SK-N-SH treated with all-trans-retinoic acid at 6 μM for 48 hours (cell line): ENCODE measurements at regions not wholly inside any gene's neighbourhood (a gene's known extent, or its start where the extent isn't known, plus 50 kb on each side); places are given as distances from the start of the nearest gene placed in this dataset.

ENCODE experiments used
- ARNTL ChIP-seq: fragments of 450-650 bp; formaldehyde crosslinking; IDR thresholded peaks from 2 replicates; pipeline ENCODE4 v1.5.0; 2020; ENCODE audit warnings: low read depth, mild to moderate bottlenecking, moderate library complexity, borderline replicate concordance
- BACH2 ChIP-seq: fragments of 250-450 bp; sonication (Bioruptor Pico); IDR thresholded peaks from 2 replicates; pipeline ENCODE4 v1.9.0; 2021; ENCODE audit warnings: mild to moderate bottlenecking, borderline replicate concordance
- ISL1 ChIP-seq: fragments of 250-450 bp; sonication (Bioruptor Pico); IDR thresholded peaks from 2 replicates; pipeline ENCODE4 v2.1.2; 2022; ENCODE audit warnings: mild to moderate bottlenecking, moderate library complexity
- PATZ1 ChIP-seq: fragments of 250-450 bp; sonication (Bioruptor Pico); IDR thresholded peaks from 2 replicates; pipeline ENCODE4 v1.8.0; 2020; ENCODE audit warnings: mild to moderate bottlenecking, moderate library complexity, borderline replicate concordance
- PPARA ChIP-seq: fragments of 250-450 bp; sonication (Bioruptor Pico); IDR thresholded peaks from 2 replicates; pipeline ENCODE4 v1.5.0; 2020; ENCODE audit warnings: mild to moderate bottlenecking, borderline replicate concordance
- RARB ChIP-seq: fragments of 250-450 bp; sonication (Bioruptor Pico); IDR thresholded peaks from 2 replicates; pipeline ENCODE4 v1.8.0; 2021; ENCODE audit warnings: mild to moderate bottlenecking, moderate library complexity
- TOX ChIP-seq: fragments of 250-450 bp; sonication (Bioruptor Pico); IDR thresholded peaks from 2 replicates; pipeline ENCODE4 v1.8.0; 2021; ENCODE audit warnings: mild to moderate bottlenecking, moderate library complexity, borderline replicate concordance
- TSHZ2 ChIP-seq: fragments of 250-450 bp; sonication (Bioruptor Pico); IDR thresholded peaks from 2 replicates; pipeline ENCODE4 v1.5.0; 2020; ENCODE audit warnings: mild to moderate bottlenecking, moderate library complexity
- ZC3H10 ChIP-seq: fragments of 250-450 bp; sonication (Bioruptor Pico); IDR thresholded peaks from 2 replicates; pipeline ENCODE4 v1.5.1; 2021; ENCODE audit warnings: mild to moderate bottlenecking, moderate library complexity
- ZFP30 ChIP-seq: fragments of 450-650 bp; formaldehyde crosslinking; IDR thresholded peaks from 2 replicates; pipeline ENCODE4 v1.5.0; 2022; ENCODE audit warnings: mild to moderate bottlenecking, moderate library complexity
- ZNF565 ChIP-seq: fragments of 450-650 bp; formaldehyde crosslinking; conservative IDR thresholded peaks from 2 replicates; pipeline ENCODE4 v1.5.0; 2020; ENCODE audit warnings: low read depth, mild to moderate bottlenecking, moderate library complexity
- ZNF70 ChIP-seq: fragments of 450-650 bp; formaldehyde crosslinking; IDR thresholded peaks from 2 replicates; pipeline ENCODE4 v1.5.0; 2020; ENCODE audit warnings: mild to moderate bottlenecking, moderate library complexity
- ZNF8 ChIP-seq: fragments of 450-650 bp; formaldehyde crosslinking; IDR thresholded peaks from 2 replicates; pipeline ENCODE4 v1.5.0; 2020; ENCODE audit warnings: mild to moderate bottlenecking, moderate library complexity
- TF ChIP-seq, protein P1 (sequence below): fragments of 250-450 bp; sonication (Bioruptor Pico); IDR thresholded peaks from 2 replicates; pipeline ENCODE4 v1.5.1; 2020; ENCODE audit warnings: low read depth, mild to moderate bottlenecking, moderate library complexity

GRCh38 chr4:23298371-23298770 lies 591.5 kb downstream of the PPARGC1A start:
- TF ChIP-seq PPARA (CRISPR knock-in tag): no peak
- TF ChIP-seq ZNF8 (CRISPR knock-in tag): no peak
- TF ChIP-seq ARNTL (CRISPR knock-in tag): no peak
- TF ChIP-seq ZNF565 (CRISPR knock-in tag): no peak
- TF ChIP-seq, protein P1, sequence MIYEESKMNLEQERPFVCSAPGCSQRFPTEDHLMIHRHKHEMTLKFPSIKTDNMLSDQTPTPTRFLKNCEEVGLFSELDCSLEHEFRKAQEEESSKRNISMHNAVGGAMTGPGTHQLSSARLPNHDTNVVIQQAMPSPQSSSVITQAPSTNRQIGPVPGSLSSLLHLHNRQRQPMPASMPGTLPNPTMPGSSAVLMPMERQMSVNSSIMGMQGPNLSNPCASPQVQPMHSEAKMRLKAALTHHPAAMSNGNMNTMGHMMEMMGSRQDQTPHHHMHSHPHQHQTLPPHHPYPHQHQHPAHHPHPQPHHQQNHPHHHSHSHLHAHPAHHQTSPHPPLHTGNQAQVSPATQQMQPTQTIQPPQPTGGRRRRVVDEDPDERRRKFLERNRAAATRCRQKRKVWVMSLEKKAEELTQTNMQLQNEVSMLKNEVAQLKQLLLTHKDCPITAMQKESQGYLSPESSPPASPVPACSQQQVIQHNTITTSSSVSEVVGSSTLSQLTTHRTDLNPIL: no peak
- no peak for TF ChIP-seq PATZ1 (CRISPR knock-in tag)
- TF ChIP-seq ZFP30 (CRISPR knock-in tag): no peak
- TF ChIP-seq TSHZ2 (CRISPR knock-in tag): no peak
- no peak for TF ChIP-seq RARB (CRISPR knock-in tag)
- no peak for TF ChIP-seq BACH2 (CRISPR knock-in tag)
- no peak for TF ChIP-seq TOX (CRISPR knock-in tag)
- TF ChIP-seq ISL1 (CRISPR knock-in tag): no peak
- no peak for TF ChIP-seq ZC3H10 (CRISPR knock-in tag)
- TF ChIP-seq ZNF70 (CRISPR knock-in tag): no peak
